ENCODE measurements at regions not wholly inside any gene's neighbourhood (a gene's known extent, or its start where the extent isn't known, plus 50 kb on each side); places are given as distances from the start of the nearest gene placed in this dataset.

GRCh38 chr7:16187131-16187530, 234.2 kb downstream of the CRPPA start:
- no peak for TF ChIP-seq CTCF (IDR thresholded peaks at IDR 0.05)
- no peak for TF ChIP-seq POLR2AphosphoS5 (IDR thresholded peaks at IDR 0.05; ENCODE audit: low read depth, low read length)
- TF ChIP-seq TCF7L2 (IDR thresholded peaks at IDR 0.05; ENCODE audit: low read depth, low read length) = no peak

All from Panc1 (cell line).